DMS153 treated with DMSO at 0.1 percent for 48 hours (cell line): ENCODE measurements at regions not wholly inside any gene's neighbourhood (a gene's known extent, or its start where the extent isn't known, plus 50 kb on each side); places are given as distances from the start of the nearest gene placed in this dataset.
A peak's percentile ranks its signal among the peaks of the same experiment; 100 is the strongest.

Experiments
- DNase-seq: peaks from one replicate; lab custom pipeline; 2025; ENCODE audit not compliant: unreplicated experiment; lab: John Stamatoyannopoulos, UW

DNA sequence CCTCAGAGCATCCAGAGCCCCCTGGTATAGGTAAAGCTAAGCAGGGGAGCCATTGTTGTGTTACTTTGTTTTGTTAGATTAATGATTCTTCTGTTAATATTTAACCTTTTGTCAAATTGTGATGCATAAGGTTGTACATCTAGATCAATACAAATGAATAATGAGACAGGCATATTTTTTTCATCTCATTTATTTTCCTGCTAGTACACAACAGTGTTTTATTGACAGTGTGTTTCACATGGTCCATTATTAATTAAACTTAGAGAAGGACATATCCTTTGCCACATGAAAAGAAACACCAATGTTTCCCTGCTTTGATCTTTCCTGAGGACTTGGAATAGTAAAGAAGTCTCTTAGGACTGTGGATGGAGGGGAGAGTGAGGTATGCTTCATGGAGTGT is 543.6 kb upstream of the CFAP20DC start:
- DNase-seq: no peak

DNA sequence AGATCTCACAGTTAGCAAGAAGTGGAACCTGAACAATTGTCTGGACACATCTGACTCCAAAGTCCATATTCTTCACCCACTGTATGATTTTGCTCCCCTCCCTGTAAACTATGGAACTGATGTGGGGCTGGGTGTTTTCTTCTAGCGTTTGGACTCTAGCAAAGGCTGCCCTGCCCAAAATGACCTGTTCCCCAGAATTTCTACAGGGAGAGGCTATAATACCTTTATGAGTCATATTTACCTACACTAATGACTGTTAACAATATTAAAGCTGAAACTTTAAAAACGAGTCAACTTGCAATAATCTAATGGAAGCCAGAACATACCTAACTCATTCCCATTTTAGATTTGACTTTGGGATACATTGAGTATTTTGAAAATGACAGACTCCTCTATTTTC is 531.2 kb upstream of the CFAP20DC start:
- no peak for DNase-seq

DNA sequence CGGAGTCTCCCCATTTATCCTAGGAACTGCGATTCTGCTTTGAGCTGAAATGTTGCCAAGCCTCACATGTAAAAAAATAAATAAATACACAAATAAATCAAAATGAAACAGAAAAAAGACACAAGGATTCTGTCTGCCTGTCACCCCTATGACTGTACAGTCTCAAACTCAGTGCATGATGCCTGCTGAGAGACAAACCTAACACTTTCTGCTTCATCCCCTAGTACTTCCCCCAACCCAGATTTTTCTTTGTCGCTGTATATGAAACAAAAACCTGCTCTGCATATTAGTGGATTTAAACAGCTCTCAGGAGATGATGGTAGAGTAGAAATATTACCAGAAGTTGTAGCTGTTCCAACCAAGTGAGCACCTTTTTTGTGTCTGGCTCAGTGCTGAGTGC is 530.7 kb upstream of the CFAP20DC start:
- DNase-seq: no peak

DNA sequence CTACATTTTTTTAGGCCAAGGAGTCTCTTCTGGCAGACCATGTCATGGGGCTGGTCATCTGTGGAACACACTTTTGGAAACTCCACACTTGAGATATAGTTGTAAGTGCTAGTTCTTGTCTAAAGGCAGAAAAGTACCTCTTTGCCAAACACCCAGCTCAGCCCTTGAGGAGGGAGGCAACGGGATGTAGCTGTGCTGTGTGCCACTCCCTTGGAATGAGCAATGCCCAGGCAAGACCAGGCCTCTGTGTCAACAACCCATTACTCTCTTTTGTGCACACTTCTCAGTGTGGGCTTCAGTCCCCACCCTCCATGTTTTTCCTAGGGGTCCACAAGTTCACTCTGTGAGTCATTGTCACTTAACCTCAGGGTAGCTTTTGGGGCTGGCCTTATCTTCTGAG is 528.3 kb upstream of the CFAP20DC start:
- no peak for DNase-seq

DNA sequence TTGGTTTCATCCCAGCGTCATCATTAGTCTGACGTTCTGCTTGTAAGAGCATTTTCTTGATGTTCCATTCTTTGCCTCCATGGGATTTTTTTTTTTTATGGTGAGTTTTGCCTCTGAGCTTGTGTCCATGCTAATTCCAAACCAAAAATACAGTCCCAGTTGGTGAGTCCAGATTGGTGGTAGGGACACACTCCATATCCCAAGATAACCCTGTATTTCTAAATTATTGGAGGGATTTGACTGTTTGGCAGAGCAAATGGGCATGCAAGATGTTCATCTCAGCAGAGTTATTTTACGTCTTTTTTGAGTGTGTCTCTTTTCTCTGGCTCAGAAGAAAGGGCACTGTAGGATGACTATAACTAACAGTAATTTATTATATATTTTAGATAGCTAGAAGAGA is 526.8 kb upstream of the CFAP20DC start:
- no peak for DNase-seq

DNA sequence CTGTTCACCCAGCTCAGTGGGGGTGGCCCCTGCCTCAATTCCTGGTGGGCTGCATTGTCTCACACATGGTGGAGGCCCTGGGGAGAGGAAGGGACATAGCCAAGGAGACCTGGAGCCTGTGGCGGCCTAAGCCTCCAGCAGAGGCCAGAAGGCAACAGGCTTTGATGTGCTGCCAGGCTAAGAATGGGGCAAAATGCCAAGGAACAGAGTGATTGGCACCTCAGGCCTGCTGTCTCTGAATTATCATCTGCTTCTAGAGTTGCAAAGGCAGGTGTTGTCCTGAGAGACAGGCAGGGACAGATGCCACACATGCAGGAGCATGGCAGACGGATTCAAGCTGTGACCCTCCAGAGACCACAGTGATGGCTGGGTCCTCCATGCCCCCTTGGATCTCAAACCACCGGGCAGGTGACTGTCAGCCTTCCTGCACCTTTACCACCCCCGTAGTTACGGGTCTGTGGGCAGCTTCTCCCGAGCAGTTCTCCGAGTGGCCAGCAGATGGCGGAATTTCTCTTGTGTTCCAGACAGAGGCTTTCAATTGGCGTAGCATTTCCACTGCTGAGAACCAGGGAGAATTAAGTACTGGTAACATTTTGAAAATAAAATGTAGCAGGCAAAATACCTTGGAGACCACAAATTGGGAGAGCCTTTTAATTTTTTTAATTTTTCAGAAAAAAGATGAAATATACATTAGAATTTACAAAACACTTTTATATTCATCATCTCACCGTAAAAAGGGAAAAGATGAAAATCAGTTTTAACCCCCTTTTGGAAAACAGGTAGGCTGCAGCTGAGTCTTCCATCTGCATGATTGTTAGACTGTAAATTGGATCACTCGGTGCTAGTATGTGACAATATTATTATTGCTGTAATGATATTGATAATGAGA is 525.5 kb upstream of the CFAP20DC start:
- peak; percentile 47 for DNase-seq

DNA sequence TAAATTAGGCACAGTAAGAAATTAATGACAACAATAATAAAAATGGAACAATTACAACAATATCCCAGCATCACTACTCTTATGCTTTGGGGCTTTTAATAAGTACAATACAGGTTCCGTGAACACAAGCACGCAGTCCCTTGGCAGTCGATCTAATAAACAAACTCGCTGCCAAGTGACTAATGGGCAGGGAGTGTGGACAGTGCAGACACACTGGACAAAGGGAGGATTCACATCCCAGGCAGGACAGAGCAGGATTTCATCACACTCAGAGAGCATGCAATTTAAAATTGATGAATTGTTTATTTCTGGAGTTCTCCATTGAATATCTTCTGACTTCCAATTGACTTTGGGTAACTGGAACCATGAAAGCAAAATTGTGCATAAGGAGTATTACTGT is 524.1 kb upstream of the CFAP20DC start:
- no peak for DNase-seq

DNA sequence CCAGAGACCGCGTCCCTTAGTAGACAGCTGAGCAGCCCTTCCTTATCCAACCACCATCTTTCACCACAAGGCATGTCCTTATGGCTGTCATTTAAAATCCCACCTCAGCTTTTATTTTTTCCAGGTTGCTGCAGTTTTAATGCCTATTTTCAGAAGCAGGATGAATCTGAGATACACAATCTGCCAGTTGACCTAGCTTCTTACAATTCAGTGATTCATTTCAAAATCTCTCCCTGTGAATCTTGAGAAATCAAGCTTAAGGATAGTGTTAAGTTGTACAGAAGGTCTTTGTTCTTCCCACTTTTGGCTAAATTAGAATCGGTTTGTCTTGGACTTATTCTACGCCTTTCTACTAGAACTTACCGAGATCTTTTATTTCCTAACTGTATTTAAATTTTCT is 522.3 kb upstream of the CFAP20DC start:
- DNase-seq: no peak

DNA sequence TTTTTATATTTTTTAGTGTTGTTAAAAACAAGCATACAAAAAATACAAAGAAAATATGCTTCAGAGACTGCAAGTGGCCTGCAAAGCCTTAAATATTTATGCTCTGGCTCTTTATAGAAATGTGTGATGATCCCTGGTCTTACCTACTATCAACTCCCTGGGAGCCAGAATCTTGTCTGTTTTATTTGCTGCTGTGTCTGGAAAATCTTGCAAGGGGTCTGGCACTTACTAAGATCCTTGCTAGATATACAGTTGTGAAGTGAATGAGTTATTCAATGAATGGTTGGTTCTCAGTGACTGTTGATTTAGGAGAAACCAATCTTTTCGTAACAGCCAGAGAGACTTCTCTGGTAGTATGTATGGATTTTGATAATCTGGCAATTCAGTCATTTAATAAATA is 521.0 kb upstream of the CFAP20DC start:
- no peak for DNase-seq

DNA sequence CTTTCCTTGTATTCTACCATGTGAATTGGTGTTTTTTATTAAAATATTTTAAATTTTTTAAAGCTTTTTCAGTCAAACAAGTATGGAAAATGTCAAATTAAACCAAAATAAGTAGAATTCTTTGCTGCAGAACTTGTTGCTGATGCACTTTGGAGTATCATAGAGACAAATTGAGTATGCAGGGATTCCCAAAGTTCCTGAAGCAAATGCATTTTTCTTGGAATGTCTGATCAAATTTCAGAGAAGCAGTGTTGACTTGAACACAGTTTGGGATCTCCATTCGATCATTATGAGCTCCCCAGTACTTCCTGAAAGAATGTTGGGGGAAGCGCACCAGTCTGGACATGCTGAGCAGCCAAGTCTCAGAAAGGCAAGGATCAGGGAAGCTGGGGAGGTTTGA is 517.8 kb upstream of the CFAP20DC start:
- DNase-seq: no peak

DNA sequence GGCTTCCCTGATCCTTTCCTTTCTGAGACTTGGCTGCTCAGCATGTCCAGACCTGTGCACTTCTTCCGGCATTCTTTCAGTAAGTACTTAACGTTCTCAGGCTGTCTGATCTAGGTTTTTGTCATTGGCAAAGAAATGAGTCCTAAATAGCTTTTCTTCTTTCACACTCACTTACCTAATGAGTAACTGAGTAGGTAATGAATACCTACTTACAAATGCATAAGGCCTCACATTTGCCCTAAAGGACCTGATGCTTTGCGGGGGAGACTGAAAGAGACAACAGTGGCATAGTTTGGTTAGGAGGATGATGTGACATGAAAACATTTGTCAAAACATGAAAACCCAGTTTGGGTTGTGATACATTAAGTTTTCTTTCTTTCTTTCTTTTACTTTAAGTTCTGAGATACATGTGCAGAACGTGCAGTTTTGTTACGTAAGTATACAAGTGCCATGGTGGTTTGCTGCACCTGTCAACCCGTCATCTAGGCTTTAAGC is 516.7 kb upstream of the CFAP20DC start:
- no peak for DNase-seq

DNA sequence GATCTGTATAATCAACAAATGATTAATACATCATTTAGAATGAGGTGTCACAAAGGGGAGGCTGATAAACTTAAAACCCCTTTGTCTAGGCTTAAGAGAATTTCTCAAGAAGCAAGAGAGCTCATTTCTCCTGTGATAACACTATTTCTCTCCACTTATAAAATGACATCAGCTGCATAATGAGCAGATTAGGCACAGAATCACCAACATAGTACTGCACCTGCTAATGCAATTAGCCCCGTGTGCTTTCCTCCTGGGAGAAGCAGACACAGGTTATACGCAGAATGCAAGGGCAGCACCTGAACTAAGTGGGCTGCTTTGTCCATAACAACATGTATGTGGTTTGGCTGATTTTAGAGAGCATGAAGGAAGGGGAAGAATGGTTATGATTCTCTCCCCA is 515.3 kb upstream of the CFAP20DC start:
- DNase-seq: no peak

DNA sequence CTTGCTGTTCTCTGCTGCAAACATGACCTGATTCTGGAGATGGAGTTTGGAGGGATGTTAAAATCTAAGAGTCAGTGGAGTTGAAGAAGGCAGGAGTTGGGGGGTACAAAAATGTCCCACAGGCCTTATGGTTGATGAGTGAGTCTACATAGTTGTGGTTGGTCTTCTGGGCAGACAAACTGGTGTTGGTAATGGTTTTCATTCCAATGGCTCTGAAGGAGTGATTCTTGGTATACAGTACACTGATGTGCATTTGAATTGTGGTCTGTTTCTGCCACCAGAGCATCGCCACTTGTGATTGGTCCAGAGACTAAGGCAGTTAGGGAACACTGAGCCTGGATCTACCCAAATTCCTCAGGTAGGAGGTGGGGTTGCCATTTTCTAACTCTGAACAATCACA is 514.1 kb upstream of the CFAP20DC start:
- no peak for DNase-seq

DNA sequence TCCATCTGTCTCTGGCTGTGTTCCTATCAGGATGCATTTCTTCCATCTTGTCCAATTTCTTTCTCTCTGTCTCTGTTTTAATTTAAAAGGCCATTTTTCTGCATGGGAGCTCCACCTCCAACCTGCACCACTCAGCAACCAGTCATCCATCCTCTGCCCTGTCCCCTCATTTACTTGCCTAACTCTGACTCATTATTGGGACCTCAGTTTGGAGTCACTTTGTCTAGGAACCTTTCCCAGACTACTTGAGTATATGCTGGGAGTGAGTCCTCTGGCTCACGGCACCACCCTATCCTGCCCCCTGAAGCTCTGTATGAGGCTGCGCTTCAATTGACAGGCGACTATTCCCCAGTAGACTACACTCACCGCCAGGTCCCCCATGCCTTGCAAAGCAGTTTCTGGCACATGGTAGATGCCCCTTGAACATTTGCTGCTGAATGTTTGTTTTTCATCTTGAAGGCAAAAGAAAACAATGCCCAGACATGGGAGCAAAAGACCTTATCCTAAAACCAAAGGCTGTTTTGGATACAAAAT is 513.3 kb upstream of the CFAP20DC start:
- no peak for DNase-seq

DNA sequence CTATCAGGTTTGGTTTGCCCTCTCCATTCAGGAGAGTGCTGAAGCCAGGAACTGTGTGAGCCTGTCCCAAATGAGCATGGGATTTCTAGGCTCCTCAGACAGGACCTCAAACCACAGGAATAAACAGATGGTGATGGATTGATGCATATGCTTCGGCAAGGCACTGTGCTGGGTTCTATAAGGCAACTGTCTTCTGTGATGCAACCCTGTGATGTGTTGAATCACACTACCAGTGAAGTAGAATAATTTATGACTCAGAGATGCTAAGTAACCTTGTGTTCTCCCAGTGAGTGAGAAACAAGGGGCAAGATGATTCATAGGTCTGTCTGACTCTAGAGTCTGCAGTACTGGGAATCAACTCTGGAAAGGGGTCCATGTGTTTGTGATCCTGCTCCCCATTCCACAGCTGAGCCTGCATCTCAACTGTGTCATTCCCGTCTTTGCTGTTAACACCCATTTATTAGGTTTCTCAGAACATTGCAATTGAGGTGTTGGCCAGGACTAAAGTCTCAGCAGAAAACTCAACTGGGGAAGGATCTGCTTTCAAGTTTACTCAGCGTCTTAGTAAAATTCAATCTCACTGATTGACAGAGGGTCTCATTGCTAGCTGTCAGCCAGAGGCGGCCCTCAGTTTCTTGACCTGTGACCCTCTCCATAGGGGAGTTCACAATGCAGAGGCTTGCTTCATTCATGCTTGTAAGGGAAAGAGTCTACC is 510.1 kb upstream of the CFAP20DC start:
- no peak for DNase-seq

DNA sequence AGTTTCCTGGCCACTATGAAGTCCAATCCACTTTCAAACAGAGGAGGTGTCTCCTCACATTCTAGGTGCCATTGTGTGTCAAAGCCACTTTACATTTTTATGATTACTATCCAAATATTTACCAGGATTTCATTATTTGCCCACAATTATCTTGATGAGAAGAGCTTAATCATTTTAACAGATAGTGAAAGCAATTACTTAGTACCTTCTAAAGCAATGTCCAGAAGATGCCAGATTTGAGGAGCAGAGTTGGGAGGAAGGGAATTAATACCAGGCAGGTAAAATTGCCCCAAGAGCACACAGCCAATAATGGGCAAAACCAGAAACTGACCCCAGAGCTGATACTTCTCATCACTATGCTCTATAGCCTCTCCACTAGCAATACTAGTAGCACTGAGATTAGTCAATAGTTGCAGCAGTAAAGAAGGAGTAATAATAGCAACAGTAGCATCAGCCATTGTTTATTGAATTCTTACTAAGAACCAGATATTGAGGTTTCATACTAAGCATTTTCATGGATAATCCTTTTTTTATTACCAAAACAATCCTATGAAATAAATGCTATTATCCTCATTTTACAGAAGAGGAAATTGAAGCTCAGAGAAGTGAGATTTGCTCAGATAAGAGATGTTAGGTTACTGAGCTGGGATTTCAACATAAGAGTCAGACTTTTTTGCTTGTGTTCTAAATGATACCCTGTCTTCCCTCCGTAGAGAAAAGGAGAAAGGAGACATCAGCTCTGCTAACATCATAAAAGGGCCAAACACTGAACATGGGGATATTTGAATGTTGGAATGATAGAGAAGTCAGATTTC is 509.3 kb upstream of the CFAP20DC start:
- DNase-seq: no peak

DNA sequence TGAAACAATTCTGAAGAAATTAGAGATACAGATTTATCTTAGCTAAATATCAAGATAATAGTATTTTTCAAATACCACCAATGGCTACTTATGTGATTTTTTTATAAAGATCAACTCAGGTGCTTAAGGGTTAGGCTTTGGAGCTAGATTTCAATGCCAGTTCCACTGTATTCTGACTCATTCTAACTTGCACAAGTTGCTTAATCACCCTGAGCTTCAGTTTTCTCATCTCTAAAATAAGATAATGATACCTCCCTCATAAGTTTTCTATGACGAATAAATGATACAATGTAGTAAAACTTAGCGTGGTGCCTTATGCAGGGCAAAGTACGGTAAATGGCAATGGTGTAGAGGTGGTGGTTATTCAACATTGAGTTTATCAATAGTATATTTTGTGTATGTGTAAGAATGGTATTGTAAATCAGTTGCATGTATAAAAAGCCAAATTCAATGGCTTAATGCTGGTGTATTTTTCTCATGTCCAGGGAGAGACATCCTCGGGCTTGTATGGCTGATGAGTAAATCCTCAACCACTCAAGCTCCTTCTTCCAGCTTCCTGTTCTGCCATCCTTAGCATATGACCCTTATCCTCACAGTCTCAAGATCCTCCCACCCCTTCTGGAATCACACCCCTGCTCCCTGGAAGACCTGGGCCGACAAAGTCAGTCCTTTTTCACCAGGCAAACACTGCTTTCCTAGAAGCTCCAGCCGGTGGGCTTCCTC is 505.9 kb upstream of the CFAP20DC start:
- DNase-seq: no peak

DNA sequence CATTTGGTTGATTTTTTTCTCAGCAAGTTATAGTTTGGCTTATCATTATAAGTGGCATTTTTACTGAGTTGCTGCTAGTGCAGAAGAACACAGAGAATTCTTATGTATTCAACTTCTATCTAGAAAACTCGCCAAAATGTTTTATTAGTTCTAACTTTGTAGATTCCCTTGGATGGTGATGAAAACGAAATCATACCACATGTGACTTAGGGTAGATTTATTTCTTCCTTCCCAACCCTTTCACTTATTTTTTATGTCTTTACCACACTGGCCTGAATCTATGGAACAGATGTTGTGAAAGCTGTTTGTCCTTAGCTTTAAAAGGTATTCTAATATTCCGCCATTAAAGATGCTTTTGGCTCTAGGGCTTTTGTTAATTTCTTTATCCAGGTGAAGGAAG is 503.3 kb upstream of the CFAP20DC start:
- no peak for DNase-seq

DNA sequence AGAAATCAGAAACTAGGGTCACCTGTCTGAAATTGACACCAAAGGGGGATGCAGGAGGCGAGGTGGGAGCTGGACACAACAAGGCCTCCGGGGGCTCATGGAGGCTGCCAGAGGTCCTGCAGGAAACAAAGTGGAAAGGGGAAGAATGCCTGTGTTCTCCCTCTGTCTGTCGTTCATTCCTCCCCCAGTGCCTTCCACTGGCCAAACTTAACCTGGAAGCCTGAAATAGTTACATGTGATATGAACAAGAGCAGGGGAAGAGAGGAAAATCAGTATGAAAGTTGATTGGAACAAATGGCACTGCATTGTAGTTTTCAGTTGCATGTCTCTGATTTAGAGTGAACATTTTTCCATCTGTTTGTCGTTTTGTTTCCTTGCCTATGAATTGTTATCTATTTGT is 502.0 kb upstream of the CFAP20DC start:
- DNase-seq: no peak

DNA sequence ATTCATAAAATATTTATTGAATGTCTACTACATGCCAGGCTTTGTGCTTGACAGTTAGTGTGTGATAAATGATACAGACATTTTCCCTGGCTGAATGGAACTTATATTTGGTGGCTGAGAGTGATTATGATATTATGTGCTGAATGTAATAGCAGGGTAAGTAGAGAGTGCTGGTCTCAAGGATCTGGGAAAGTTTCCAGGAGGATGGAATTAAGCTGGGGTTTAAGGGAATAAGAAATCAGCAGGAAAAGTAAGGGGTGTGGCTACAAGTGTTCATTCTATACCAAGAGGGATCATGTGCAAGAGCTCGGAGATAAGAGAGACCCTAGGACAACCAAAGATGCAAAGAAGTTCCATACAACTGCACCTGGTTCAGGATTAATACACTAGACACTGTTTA is 500.1 kb upstream of the CFAP20DC start:
- DNase-seq: no peak

DNA sequence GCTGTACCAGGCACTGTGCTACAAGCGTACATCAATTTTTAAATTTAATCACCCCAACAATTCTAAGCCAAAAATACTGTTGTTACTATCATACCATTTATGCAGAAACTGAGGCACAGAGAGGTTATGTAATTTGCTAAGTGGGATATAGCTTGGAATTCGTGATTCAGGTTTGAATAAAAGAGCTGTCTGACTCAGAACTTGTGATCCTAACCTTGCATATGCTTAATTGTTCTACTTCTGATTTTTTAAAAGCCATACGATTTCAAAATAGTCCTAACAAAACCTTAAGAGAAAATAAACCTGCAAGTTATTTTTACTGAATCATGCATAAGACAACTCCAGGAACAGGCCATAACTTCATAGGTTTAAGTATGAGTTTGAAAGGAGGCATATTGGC is 498.0 kb upstream of the CFAP20DC start:
- DNase-seq: no peak
